Motor neuron (in vitro differentiated cells): ENCODE measurements at regions not wholly inside any gene's neighbourhood (a gene's known extent, or its start where the extent isn't known, plus 50 kb on each side); places are given as distances from the start of the nearest gene placed in this dataset.
A peak's percentile ranks its signal among the peaks of the same experiment; 100 is the strongest.
"Not testable (repeated sequence)": the region's sequence is repeated elsewhere in the genome, so short reads cannot be mapped to it uniquely, and the experiment has no call there.

Experiments
- ATAC-seq, 8 experiments: fragments of 200-7000 bp; cut with Tn5 transposase; replicated peaks in 6 of 8; 2 replicates each; pipeline ENCODE4 v1.8.0; 2021; ENCODE audit warnings: mild to moderate bottlenecking in 8 of 8, moderate library complexity in 8 of 8
- H3K27ac ChIP-seq, 2 donors: fragments of 250-450 bp; sonication (Bioruptor Pico); 2 replicates each; pipeline ENCODE4 v1.9.0; 2021; ENCODE audit warnings: antibody characterized with exemption in 2 of 2, mild to moderate bottlenecking in 2 of 2, moderate library complexity in 1 of 2
- H3K4me1 ChIP-seq, 2 donors: fragments of 250-450 bp; sonication (Bioruptor Pico); replicated peaks in 1 of 2; 2 replicates each; pipeline ENCODE4 v1.6.1; 2021; ENCODE audit warnings: antibody characterized with exemption in 2 of 2, mild to moderate bottlenecking in 2 of 2, moderate library complexity in 1 of 2
- H3K4me3 ChIP-seq, 5 donors: fragments of 250-450 bp; sonication (Bioruptor Pico); 2 replicates each; pipeline ENCODE4 v1.9.0; 2021; ENCODE audit warnings: antibody characterized with exemption in 5 of 5, mild to moderate bottlenecking in 5 of 5, moderate library complexity in 4 of 5
- WGBS, 10 experiments: fragments of 450-650 bp; shearing (Covaris generic); methylation state at CpG; one replicate each; pipeline ENCODE4 v1.0.0; 2022; 5-methylcytosine and 5-hydroxymethylcytosine counted together
- in situ Hi-C, 9 experiments: fragments of 400-800 bp; cut with MboI; loops; one replicate each; pipeline ENCODE4 v1.15.0; 2021; ENCODE audit warnings: low sequenced_read_pairs in 9 of 9, low pct_unique_long_range_greater_than_20kb in 2 of 9; ENCODE audit not compliant: unreplicated experiment in 9 of 9

- no peak for ATAC-seq
- H3K4me3 ChIP-seq: no peak overlapping the region
- H3K27ac ChIP-seq: no peak overlapping the region
- H3K4me1 ChIP-seq: peaks cover 2 to 7% of the 10 kb centered on the region in 2 donors
- in situ Hi-C loops: no loop called here
These were observed 108.1 kb upstream of the SHOX start for GRCh38 chrX:522456-522855.

GRCh38 chrX:525134-525533 lies 105.5 kb upstream of the SHOX start:
- in situ Hi-C loops: no loop called here
- WGBS, 10 experiments: 34 to 100% (median 75%) methylated on average over 1 to 6 of the region's 8 CpGs; no CpG with 5 or more reads in 3 of the 10 experiments

GRCh38 chrX:526295-527224 lies 104.0 kb upstream of the SHOX start:
- Histone ChIP-seq H3K4me1 (peaks cover under 1 to 2% of the 10 kb centered on the region in 2 donors), H3K27ac (no peak overlapping the region), H3K4me3 (no peak overlapping the region)
- in situ Hi-C loops: no loop called here
- peak in 4 of 8 experiments; percentile 12 to 86 (median 50) for ATAC-seq
- 3 to 55% (median 26%) methylated on average over 4 to 18 of the region's 29 CpGs; no CpG with 5 or more reads in 1 of the 10 experiments for WGBS, 10 experiments

More at GRCh38 chrX:525134-525533, 105.5 kb upstream of the SHOX start:
- ATAC-seq: no peak
- Histone ChIP-seq H3K27ac (no peak overlapping the region), H3K4me3 (no peak overlapping the region), H3K4me1 (peaks cover 0 to 2% of the 10 kb centered on the region in 2 donors)

- ATAC-seq: no peak
- 9 to 100% (median 49%) methylated on average over 1 to 12 of the region's 19 CpGs; no CpG with 5 or more reads in 2 of the 10 experiments for WGBS, 10 experiments
- no peak overlapping the region for H3K27ac ChIP-seq
- H3K4me1 ChIP-seq: peaks cover 4 to 6% of the 10 kb centered on the region in 2 donors
- no peak overlapping the region for H3K4me3 ChIP-seq
- in situ Hi-C loops: no loop called here
These were observed 99.6 kb upstream of the SHOX start for GRCh38 chrX:530726-531610.

- Histone ChIP-seq H3K4me1 (peaks cover 4% of the 10 kb centered on the region in 2 donors), H3K27ac (no peak overlapping the region), H3K4me3 (no peak overlapping the region)
- in situ Hi-C loops: no loop called here
- no peak for ATAC-seq
- 0 to 40% (median 0%) methylated on average over 1 to 5 of the region's 6 CpGs; no CpG with 5 or more reads in 5 of the 10 experiments for WGBS, 10 experiments
These were observed 99.0 kb upstream of the SHOX start for GRCh38 chrX:531611-531936.

DNA sequence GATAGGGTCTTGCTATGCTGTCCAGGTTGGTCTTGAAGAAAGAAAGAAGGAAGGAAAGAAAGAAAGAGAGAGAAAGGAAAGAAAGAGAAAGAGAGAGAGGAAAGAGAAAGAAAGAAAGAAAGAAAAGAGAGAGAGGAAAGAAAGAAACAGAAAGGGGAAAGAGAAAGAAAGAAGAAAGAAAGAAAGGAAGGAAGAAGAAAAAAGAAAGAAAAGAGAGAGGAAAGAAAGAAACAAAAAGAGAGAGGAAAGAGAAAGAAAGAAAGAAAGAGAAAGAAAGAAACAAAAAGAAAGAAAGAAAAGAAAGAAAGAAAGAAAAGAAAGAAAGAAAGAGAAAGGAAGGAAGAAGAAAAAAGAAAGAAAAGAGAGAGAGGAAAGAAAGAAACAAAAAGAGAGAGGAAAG lies 95.8 kb upstream of the SHOX start:
- ATAC-seq: no peak
- no peak overlapping the region for H3K4me3 ChIP-seq
- in situ Hi-C loops: no loop called here
- no peak overlapping the region for H3K27ac ChIP-seq
- peaks cover 4% of the 10 kb centered on the region in 2 donors for H3K4me1 ChIP-seq

- H3K4me3 ChIP-seq: no peak overlapping the region
- WGBS, 10 experiments: 58 to 94% (median 80%) methylated on average over 1 to 12 of the region's 19 CpGs; no CpG with 5 or more reads in 2 of the 10 experiments
- peaks cover 3% of the 10 kb centered on the region in 2 donors for H3K4me1 ChIP-seq
- in situ Hi-C loops: no loop called here
- ATAC-seq: no peak
- H3K27ac ChIP-seq: no peak overlapping the region
These were observed 94.0 kb upstream of the SHOX start for GRCh38 chrX:536616-537015.

DNA sequence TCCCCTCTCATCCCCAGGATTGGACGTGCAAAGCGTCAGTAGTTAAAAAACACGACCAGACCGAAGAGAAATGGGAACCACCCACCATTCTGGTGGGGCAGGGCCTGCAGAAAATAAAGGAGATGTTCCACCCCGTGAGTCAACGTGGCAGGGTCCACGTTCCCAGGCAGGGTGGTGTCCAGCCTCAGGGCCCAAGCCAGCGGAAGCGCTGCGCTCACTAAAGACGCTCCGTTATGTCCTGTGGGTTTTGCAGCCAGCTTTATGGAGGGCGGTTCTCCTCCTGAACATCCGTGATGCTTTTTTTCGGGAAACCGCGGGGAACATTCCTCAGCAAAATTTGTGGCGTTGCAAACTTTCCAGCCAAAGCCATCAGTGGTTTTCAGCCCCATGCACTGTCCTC lies 93.4 kb upstream of the SHOX start:
- 55 to 90% (median 88%) methylated on average over 4 to 14 of the region's 18 CpGs; no CpG with 5 or more reads in 5 of the 10 experiments for WGBS, 10 experiments
- no peak for ATAC-seq
- H3K27ac ChIP-seq: no peak overlapping the region
- in situ Hi-C loops: no loop called here
- no peak overlapping the region for H3K4me3 ChIP-seq
- H3K4me1 ChIP-seq: no peaks in the 10 kb centered on the region

- in situ Hi-C loops: no loop called here
- no peak overlapping the region for H3K27ac ChIP-seq
- no peaks in the 10 kb centered on the region for H3K4me1 ChIP-seq
- no peak overlapping the region for H3K4me3 ChIP-seq
- WGBS, 10 experiments: 0 to 100% (median 78%) methylated on average over 1 to 10 of the region's 11 CpGs; no CpG with 5 or more reads in 2 of the 10 experiments
- ATAC-seq: no peak
These were observed 92.3 kb upstream of the SHOX start for GRCh38 chrX:538311-538710.

- H3K27ac ChIP-seq, H3K4me1 ChIP-seq, ATAC-seq, in situ Hi-C loops, H3K4me3 ChIP-seq: not testable (repeated sequence)
- 0 to 100% (median 67%) methylated on average over 1 to 9 of the region's 10 CpGs; no CpG with 5 or more reads in 2 of the 10 experiments for WGBS, 10 experiments
These were observed 89.6 kb upstream of the SHOX start for GRCh38 chrX:541006-541405.

DNA sequence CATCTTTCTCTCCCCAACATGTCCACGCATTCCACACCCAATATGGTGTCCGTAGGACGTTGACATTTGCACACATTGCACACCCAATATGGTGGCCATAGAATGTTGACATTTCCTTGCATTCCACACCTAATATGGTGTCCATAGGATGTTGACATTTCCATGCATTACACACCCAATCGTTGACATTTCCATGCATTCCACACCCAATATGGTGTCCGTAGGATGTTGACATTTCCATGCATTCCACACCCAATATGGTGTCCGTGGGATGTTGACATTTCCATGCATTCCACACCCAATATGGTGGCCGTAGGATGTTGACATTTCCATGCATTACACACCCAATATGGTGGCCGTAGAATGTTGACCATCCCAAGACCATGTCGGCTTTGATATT lies 88.4 kb upstream of the SHOX start:
- Histone ChIP-seq H3K4me3 (no peak overlapping the region), H3K27ac (no peak overlapping the region), H3K4me1 (peaks cover 0 to 6% of the 10 kb centered on the region in 2 donors)
- 4 to 100% (median 91%) methylated on average over 1 to 7 of the region's 9 CpGs; no CpG with 5 or more reads in 1 of the 10 experiments for WGBS, 10 experiments
- in situ Hi-C loops: no loop called here
- ATAC-seq: no peak

DNA sequence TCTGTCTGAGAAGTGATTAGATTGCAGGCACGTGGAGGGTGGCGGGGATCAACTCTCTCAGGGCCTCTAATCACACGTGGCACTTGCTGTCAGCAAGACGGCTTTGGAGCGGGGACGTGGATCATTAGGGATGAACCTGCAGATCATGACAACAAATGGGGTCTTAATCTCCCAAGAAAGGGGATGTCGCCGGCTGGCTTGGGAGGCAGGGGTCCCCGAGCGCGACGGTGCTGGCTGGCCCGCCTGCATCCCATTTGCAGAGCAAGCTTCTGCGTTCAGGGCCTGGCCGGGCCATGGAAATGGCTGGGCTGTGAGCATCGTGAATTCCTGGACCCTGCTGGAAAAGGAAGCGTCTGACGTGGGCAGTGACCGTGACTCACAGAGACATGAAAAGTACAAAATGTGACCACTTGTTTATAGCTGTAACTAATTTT lies 85.1 kb upstream of the SHOX start:
- 0 to 92% (median 76%) methylated on average over 1 to 8 of the region's 19 CpGs; no CpG with 5 or more reads in 2 of the 10 experiments for WGBS, 10 experiments

GRCh38 chrX:550514-550913 lies 80.1 kb upstream of the SHOX start:
- Histone ChIP-seq H3K4me1 (peaks cover 0 to 3% of the 10 kb centered on the region in 2 donors), H3K27ac (no peak overlapping the region), H3K4me3 (no peak overlapping the region)
- in situ Hi-C loops: no loop called here
- ATAC-seq: no peak
- 7 to 88% (median 63%) methylated on average over 1 of the region's 1 CpG for WGBS, 10 experiments

More for the DNA sequence above, 85.1 kb upstream of the SHOX start:
- Histone ChIP-seq H3K4me3 (no peak overlapping the region), H3K4me1 (peaks cover 0 to 6% of the 10 kb centered on the region in 2 donors), H3K27ac (no peak overlapping the region)
- peak in 3 of 8 experiments; percentile 44 to 73 (median 71) for ATAC-seq
- in situ Hi-C loops: no loop called here
